GM12878 (cell line): ENCODE measurements at regions not wholly inside any gene's neighbourhood (a gene's known extent, or its start where the extent isn't known, plus 50 kb on each side); places are given as distances from the start of the nearest gene placed in this dataset.

Source experiments
- ATAC-seq: fragments of 200-7000 bp; cut with Tn5 transposase; 3 replicates; pipeline ENCODE4 v1.9.1; 2020; ENCODE audit warnings: mild to moderate bottlenecking, moderate library complexity
- BruUV-seq: library from RNA; stranded (reverse); fragments of 400-500 nt; replicated peaks from 2 replicates; lab custom pipeline; 2021; lab: Mats Ljungman, UMichigan
- CTCF ChIA-PET: fragments of 300-600 bp; sonication (Branson Sonifier 250); formaldehyde crosslinking; extraction: SDS; loops from one replicate; lab custom pipeline; 2021; ENCODE audit warnings: inconsistent platforms; lab: Yijun Ruan, JAX
- POLR2A ChIA-PET: fragments of 350-600 bp; formaldehyde crosslinking; extraction: SDS; loops from one replicate; lab custom pipeline; 2021; ENCODE audit warnings: inconsistent platforms; lab: Charles Lee
- RAD21 ChIA-PET: fragments of 300-600 bp; sonication (Branson Sonifier 250); formaldehyde crosslinking; loops from one replicate; lab custom pipeline; 2023; ENCODE audit warnings: antibody characterized with exemption; ENCODE audit not compliant: unreplicated experiment; lab: Charles Lee
- SMC1A ChIA-PET: fragments of 300-600 bp; sonication (Branson Sonifier 250); formaldehyde crosslinking; loops from one replicate; lab custom pipeline; 2023; ENCODE audit not compliant: unreplicated experiment, uncharacterized antibody; lab: Charles Lee
- DNase-seq: peaks from one replicate; pipeline ENCODE4 v3.0.0-alpha.2; 2011; ENCODE audit warnings: low read depth, low spot score
- FAIRE-seq: peaks from 3 replicates; lab custom pipeline; 2011; peaks lifted over from hg19 to GRCh38; lab: Jason Lieb, UNC
- H2AFZ ChIP-seq: 2 replicates; pipeline ENCODE4 v1.6.0; 2011; ENCODE audit warnings: low read depth, low read length, control low read depth; ENCODE audit not compliant: control insufficient read depth
- H3K27ac ChIP-seq: 2 replicates; pipeline ENCODE4 v1.5.1; 2011; ENCODE audit warnings: control low read depth; ENCODE audit not compliant: control insufficient read depth, insufficient read depth
- H3K27me3 ChIP-seq, 2 experiments: replicated peaks in 1 of 2; 2 replicates each; pipeline versions ENCODE4 v1.6.0 to v1.6.1; 2011; ENCODE audit warnings: low read length in 1 of 2; ENCODE audit not compliant: control insufficient read depth in 2 of 2, insufficient read depth in 2 of 2
- H3K36me3 ChIP-seq, 2 experiments: 2 replicates each; pipeline ENCODE4 v1.5.1; 2011; ENCODE audit warnings: low read length in 1 of 2; ENCODE audit not compliant: control insufficient read depth in 2 of 2, insufficient read depth in 2 of 2
- H3K4me1 ChIP-seq: 2 replicates; pipeline ENCODE4 v1.6.1; 2011; ENCODE audit warnings: mild to moderate bottlenecking, low read length, moderate library complexity, mixed read lengths; ENCODE audit not compliant: control insufficient read depth, insufficient read depth
- H3K4me2 ChIP-seq: 2 replicates; pipeline ENCODE4 v1.6.0; 2011; ENCODE audit warnings: control low read depth; ENCODE audit not compliant: control insufficient read depth, insufficient read depth
- H3K4me3 ChIP-seq: fragments of 200-600 bp; sonication (generic); 2 replicates; pipeline ENCODE4 v1.5.1; 2016
- H3K79me2 ChIP-seq: 2 replicates; pipeline ENCODE4 v1.6.0; 2011; ENCODE audit warnings: low read length; ENCODE audit not compliant: control insufficient read depth, insufficient read depth
- H3K9ac ChIP-seq: 2 replicates; pipeline ENCODE4 v1.8.0; 2011; ENCODE audit warnings: low read length, control low read depth, mixed read lengths; ENCODE audit not compliant: control insufficient read depth, insufficient read depth
- H3K9me3 ChIP-seq: replicated peaks from 3 replicates; pipeline ENCODE4 v1.5.1; 2011; ENCODE audit warnings: mild to moderate bottlenecking, low read length; ENCODE audit not compliant: control insufficient read depth, insufficient read depth
- H4K20me1 ChIP-seq: 2 replicates; pipeline ENCODE4 v1.6.0; 2011; ENCODE audit not compliant: control insufficient read depth, insufficient read depth
- ASH2L ChIP-seq: fragments of 300-600, 200-600 bp; sonication (generic); IDR thresholded peaks from 2 replicates; pipeline ENCODE4 v1.6.1; 2017; ENCODE audit warnings: low read depth, mild to moderate bottlenecking, borderline replicate concordance
- EZH2 ChIP-seq: IDR thresholded peaks from 2 replicates; pipeline ENCODE4 v1.6.1; 2012; ENCODE audit warnings: low read depth, mild to moderate bottlenecking, control low read depth, inconsistent platforms, low read length, borderline replicate concordance; ENCODE audit not compliant: control insufficient read depth
- GABPA ChIP-seq: IDR thresholded peaks from 2 replicates; pipeline ENCODE4 v1.6.1; 2014; ENCODE audit warnings: antibody characterized with exemption, low read depth, mild to moderate bottlenecking, inconsistent platforms
- HCFC1 ChIP-seq: fragments of 150-350 bp; IDR thresholded peaks from 2 replicates; pipeline ENCODE4 v1.6.1; 2014; ENCODE audit warnings: low read length
- NR2F1 ChIP-seq: fragments of 450-650 bp; conservative IDR thresholded peaks from 2 replicates; pipeline ENCODE4 v1.6.1; 2017; ENCODE audit warnings: mild to moderate bottlenecking
- RB1 ChIP-seq: fragments of 450-650 bp; formaldehyde crosslinking; IDR thresholded peaks from 2 replicates; pipeline ENCODE4 v1.6.1; 2017; ENCODE audit warnings: mild to moderate bottlenecking, borderline replicate concordance
- STAT3 ChIP-seq: IDR thresholded peaks from 2 replicates; pipeline ENCODE4 v1.6.1; 2011; ENCODE audit warnings: low read depth, low read length, improper control_type of control experiment
- SUZ12 ChIP-seq: fragments of 200-600 bp; sonication (generic); IDR thresholded peaks from one replicate; pipeline ENCODE4 v1.6.1; 2018; ENCODE audit warnings: antibody characterized with exemption, mild to moderate bottlenecking; ENCODE audit not compliant: unreplicated experiment
- YY1 ChIP-seq: IDR thresholded peaks from 2 replicates; pipeline ENCODE4 v1.6.1; 2011; ENCODE audit warnings: low read depth, mild to moderate bottlenecking, low read length
- ZNF217 ChIP-seq: fragments of 450-650 bp; IDR thresholded peaks from 2 replicates; pipeline ENCODE4 v1.6.1; 2017; ENCODE audit warnings: antibody characterized with exemption, mild to moderate bottlenecking
- ZSCAN29 ChIP-seq: fragments of 450-650 bp; IDR thresholded peaks from 2 replicates; pipeline ENCODE4 v1.6.1; 2017; ENCODE audit warnings: mild to moderate bottlenecking, moderate library complexity
- WGBS: methylation state at CpG from one replicate; pipeline ENCODE4 v1.1.6; 2016; ENCODE audit warnings: low lambda C conversion rate; ENCODE audit not compliant: insufficient replicate concordance, insufficient coverage; ENCODE audit errors: missing lambda C conversion rate; 5-methylcytosine and 5-hydroxymethylcytosine counted together
- in situ Hi-C: fragments of 300-500 bp; cut with MboI; formaldehyde crosslinking; loops from 9 replicates; pipeline ENCODE4 v1.14.3; 2018; ENCODE audit warnings: mixed read lengths
- intact Hi-C: fragments of 100-400 bp; cut with micrococcal nuclease; formaldehyde crosslinking; loops from one replicate; pipeline ENCODE4 v1.14.2; 2022; ENCODE audit not compliant: unreplicated experiment
- TF ChIP-seq, protein P1 (sequence below): fragments of 450-650 bp; IDR thresholded peaks from 2 replicates; pipeline ENCODE4 v1.6.1; 2017; ENCODE audit warnings: mild to moderate bottlenecking
- TF ChIP-seq, protein P2 (sequence below): fragments of 150-350 bp; IDR thresholded peaks from 2 replicates; pipeline ENCODE4 v1.6.1; 2016; ENCODE audit warnings: low read depth, low read length

DNA sequence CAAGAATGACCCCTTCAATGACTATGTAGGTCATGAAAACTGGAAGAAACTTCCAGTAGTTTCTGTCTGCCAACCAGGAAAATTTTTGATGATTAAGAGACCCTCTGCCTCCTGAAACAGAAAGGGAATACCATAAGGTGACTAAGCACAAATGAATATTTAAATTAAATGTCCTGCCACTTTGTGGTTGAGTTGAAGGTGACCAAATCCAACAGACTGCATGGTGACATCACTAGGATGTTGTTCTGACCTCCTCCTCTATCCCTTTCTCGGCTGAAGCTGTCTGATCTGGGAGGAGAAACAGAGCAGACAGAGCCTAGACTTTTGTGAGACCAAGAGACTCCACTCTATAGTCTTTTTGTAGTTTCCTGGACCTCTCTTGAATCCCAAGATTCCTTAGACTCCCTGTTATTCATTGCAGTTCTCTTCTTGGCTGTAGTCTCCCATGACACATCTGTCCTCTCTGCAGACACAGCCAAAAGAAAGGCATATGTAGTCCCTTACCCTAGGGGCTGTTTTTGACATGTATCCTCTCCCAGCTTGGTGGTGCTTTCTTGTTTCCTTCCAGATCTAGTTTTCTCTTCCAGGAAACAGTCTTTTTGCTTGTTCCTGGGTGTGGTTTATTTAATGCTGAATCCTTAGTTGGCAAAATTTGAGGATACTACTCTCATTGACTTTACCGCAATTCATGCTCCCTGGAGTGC, 55.2 kb upstream of the UBE3A start:
- Histone ChIP-seq H2AFZ (no peak overlapping the region), H3K27ac (no peak overlapping the region), H3K4me2 (no peak overlapping the region), H3K27me3 (no peaks in the 10 kb centered on the region), H3K9ac (no peak overlapping the region), H3K4me1 (no peaks in the 10 kb centered on the region), H3K4me3 (no peak overlapping the region), H4K20me1 (no peaks in the 10 kb centered on the region), H3K79me2 (no peaks in the 10 kb centered on the region), H3K36me3 (no peaks in the 10 kb centered on the region), H3K9me3 (no peaks in the 10 kb centered on the region)
- intact Hi-C loops (no loop called here), in situ Hi-C loops (no loop called here)
- TF ChIP-seq NR2F1 (no peak), GABPA (no peak), RB1 (no peak), STAT3 (no peak), ZSCAN29 (no peak), YY1 (no peak), ZNF217 (no peak), SUZ12 (no peak), ASH2L (no peak), EZH2 (no peak), HCFC1 (no peak)
- TF ChIP-seq, protein P1, sequence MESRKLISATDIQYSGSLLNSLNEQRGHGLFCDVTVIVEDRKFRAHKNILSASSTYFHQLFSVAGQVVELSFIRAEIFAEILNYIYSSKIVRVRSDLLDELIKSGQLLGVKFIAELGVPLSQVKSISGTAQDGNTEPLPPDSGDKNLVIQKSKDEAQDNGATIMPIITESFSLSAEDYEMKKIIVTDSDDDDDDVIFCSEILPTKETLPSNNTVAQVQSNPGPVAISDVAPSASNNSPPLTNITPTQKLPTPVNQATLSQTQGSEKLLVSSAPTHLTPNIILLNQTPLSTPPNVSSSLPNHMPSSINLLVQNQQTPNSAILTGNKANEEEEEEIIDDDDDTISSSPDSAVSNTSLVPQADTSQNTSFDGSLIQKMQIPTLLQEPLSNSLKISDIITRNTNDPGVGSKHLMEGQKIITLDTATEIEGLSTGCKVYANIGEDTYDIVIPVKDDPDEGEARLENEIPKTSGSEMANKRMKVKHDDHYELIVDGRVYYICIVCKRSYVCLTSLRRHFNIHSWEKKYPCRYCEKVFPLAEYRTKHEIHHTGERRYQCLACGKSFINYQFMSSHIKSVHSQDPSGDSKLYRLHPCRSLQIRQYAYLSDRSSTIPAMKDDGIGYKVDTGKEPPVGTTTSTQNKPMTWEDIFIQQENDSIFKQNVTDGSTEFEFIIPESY = no peak
- TF ChIP-seq, protein P2, sequence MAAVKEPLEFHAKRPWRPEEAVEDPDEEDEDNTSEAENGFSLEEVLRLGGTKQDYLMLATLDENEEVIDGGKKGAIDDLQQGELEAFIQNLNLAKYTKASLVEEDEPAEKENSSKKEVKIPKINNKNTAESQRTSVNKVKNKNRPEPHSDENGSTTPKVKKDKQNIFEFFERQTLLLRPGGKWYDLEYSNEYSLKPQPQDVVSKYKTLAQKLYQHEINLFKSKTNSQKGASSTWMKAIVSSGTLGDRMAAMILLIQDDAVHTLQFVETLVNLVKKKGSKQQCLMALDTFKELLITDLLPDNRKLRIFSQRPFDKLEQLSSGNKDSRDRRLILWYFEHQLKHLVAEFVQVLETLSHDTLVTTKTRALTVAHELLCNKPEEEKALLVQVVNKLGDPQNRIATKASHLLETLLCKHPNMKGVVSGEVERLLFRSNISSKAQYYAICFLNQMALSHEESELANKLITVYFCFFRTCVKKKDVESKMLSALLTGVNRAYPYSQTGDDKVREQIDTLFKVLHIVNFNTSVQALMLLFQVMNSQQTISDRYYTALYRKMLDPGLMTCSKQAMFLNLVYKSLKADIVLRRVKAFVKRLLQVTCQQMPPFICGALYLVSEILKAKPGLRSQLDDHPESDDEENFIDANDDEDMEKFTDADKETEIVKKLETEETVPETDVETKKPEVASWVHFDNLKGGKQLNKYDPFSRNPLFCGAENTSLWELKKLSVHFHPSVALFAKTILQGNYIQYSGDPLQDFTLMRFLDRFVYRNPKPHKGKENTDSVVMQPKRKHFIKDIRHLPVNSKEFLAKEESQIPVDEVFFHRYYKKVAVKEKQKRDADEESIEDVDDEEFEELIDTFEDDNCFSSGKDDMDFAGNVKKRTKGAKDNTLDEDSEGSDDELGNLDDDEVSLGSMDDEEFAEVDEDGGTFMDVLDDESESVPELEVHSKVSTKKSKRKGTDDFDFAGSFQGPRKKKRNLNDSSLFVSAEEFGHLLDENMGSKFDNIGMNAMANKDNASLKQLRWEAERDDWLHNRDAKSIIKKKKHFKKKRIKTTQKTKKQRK = no peak
- FAIRE-seq (no peak), DNase-seq (no peak), ATAC-seq (no peak)
- RAD21 ChIA-PET = no interaction called here
- SMC1A ChIA-PET = no interaction called here
- POLR2A ChIA-PET = no interaction called here
- CTCF ChIA-PET = no interaction called here
- BruUV-seq = no TSS peak
- 25% methylated on average over 2 of the region's 2 CpGs for WGBS
